IgD-negative memory B cell (primary cell): ENCODE measurements at regions not wholly inside any gene's neighbourhood (a gene's known extent, or its start where the extent isn't known, plus 50 kb on each side); places are given as distances from the start of the nearest gene placed in this dataset.
"Not testable (repeated sequence)": the region's sequence is repeated elsewhere in the genome, so short reads cannot be mapped to it uniquely, and the experiment has no call there.

Experiments used
- H3K27ac Mint-ChIP-seq, 3 donors: one replicate each; pipeline ENCODE4 v1.8.0; 2020 to 2022; ENCODE audit warnings: mild to moderate bottlenecking in 3 of 3, mixed read lengths in 3 of 3, moderate library complexity in 1 of 3
- H3K27me3 Mint-ChIP-seq: one replicate; pipeline ENCODE4 v1.8.0; 2021; ENCODE audit warnings: mixed read lengths
- H3K36me3 Mint-ChIP-seq: one replicate; pipeline ENCODE4 v1.8.0; 2020; ENCODE audit warnings: mild to moderate bottlenecking, mixed read lengths
- H3K4me1 Mint-ChIP-seq, 3 donors: one replicate each; pipeline ENCODE4 v1.8.0; 2020 to 2022; ENCODE audit warnings: mixed read lengths in 3 of 3, mild to moderate bottlenecking in 1 of 3
- H3K4me3 Mint-ChIP-seq, 4 donors: one replicate each; pipeline ENCODE4 v1.8.0; 2020 to 2022; ENCODE audit warnings: mild to moderate bottlenecking in 4 of 4, mixed read lengths in 4 of 4, moderate library complexity in 3 of 4
- H3K9me3 Mint-ChIP-seq, 3 donors: one replicate each; pipeline ENCODE4 v1.8.0; 2020 to 2021; ENCODE audit warnings: mixed read lengths in 3 of 3, mild to moderate bottlenecking in 1 of 3

GRCh38 chr5:156076912-156077311 is 250.1 kb upstream of the SGCD start:
- H3K27ac Mint-ChIP-seq = no peak overlapping the region
- peaks cover 2% of the 10 kb centered on the region for H3K36me3 Mint-ChIP-seq
- H3K4me1 Mint-ChIP-seq = no peaks in the 10 kb centered on the region
- no peaks in the 10 kb centered on the region for H3K27me3 Mint-ChIP-seq
- H3K9me3 Mint-ChIP-seq = peaks cover 3 to 12% (median 5%) of the 10 kb centered on the region in 3 donors
- no peak overlapping the region for H3K4me3 Mint-ChIP-seq

GRCh38 chr5:156087577-156088110 is 239.3 kb upstream of the SGCD start:
- peaks cover 3 to 12% (median 10%) of the 10 kb centered on the region in 3 donors for H3K9me3 Mint-ChIP-seq
- H3K27me3 Mint-ChIP-seq = no peaks in the 10 kb centered on the region
- H3K4me1 Mint-ChIP-seq = no peaks in the 10 kb centered on the region
- H3K27ac Mint-ChIP-seq = peak overlapping the region in 1 of 3 donors; percentile 27
- no peaks in the 10 kb centered on the region for H3K36me3 Mint-ChIP-seq
- no peak overlapping the region for H3K4me3 Mint-ChIP-seq

GRCh38 chr5:156089955-156090940 is 236.7 kb upstream of the SGCD start:
- H3K36me3 Mint-ChIP-seq, H3K4me1 Mint-ChIP-seq, H3K27me3 Mint-ChIP-seq, H3K4me3 Mint-ChIP-seq, H3K27ac Mint-ChIP-seq: not testable (repeated sequence)
- H3K9me3 Mint-ChIP-seq = peaks cover 5 to 16% (median 10%) of the 10 kb centered on the region in 3 donors

- peaks cover 5 to 12% (median 10%) of the 10 kb centered on the region in 3 donors for H3K9me3 Mint-ChIP-seq
- H3K36me3 Mint-ChIP-seq = no peaks in the 10 kb centered on the region
- H3K4me1 Mint-ChIP-seq = no peaks in the 10 kb centered on the region
- H3K4me3 Mint-ChIP-seq = no peak overlapping the region
- H3K27ac Mint-ChIP-seq = no peak overlapping the region
- no peaks in the 10 kb centered on the region for H3K27me3 Mint-ChIP-seq
These were observed 233.9 kb upstream of the SGCD start for GRCh38 chr5:156093024-156093423.

GRCh38 chr5:156094001-156094400 is 233.0 kb upstream of the SGCD start:
- no peaks in the 10 kb centered on the region for H3K4me1 Mint-ChIP-seq
- H3K27me3 Mint-ChIP-seq = no peaks in the 10 kb centered on the region
- H3K27ac Mint-ChIP-seq = no peak overlapping the region
- H3K9me3 Mint-ChIP-seq = peaks cover 5 to 10% (median 9%) of the 10 kb centered on the region in 3 donors
- H3K4me3 Mint-ChIP-seq = no peak overlapping the region
- H3K36me3 Mint-ChIP-seq = no peaks in the 10 kb centered on the region

- Mint-ChIP-seq H3K27me3 (no peaks in the 10 kb centered on the region), H3K27ac (no peak overlapping the region), H3K36me3 (no peaks in the 10 kb centered on the region), H3K4me1 (no peaks in the 10 kb centered on the region), H3K9me3 (peaks cover 2 to 4% (median 4%) of the 10 kb centered on the region in 3 donors), H3K4me3 (no peak overlapping the region)
These were observed 231.2 kb upstream of the SGCD start for GRCh38 chr5:156095709-156096241.

- Mint-ChIP-seq H3K4me1 (no peaks in the 10 kb centered on the region), H3K4me3 (no peak overlapping the region), H3K36me3 (no peaks in the 10 kb centered on the region), H3K9me3 (peaks cover 0 to 4% (median 2%) of the 10 kb centered on the region in 3 donors), H3K27ac (no peak overlapping the region), H3K27me3 (no peaks in the 10 kb centered on the region)
These were observed 230.7 kb upstream of the SGCD start for GRCh38 chr5:156096259-156096658.

- H3K36me3 Mint-ChIP-seq = no peaks in the 10 kb centered on the region
These were observed 223.6 kb upstream of the SGCD start for GRCh38 chr5:156103155-156103885.

GRCh38 chr5:156109317-156110023 is 217.5 kb upstream of the SGCD start:
- Mint-ChIP-seq H3K27ac (no peak overlapping the region), H3K4me1 (no peaks in the 10 kb centered on the region), H3K27me3 (no peaks in the 10 kb centered on the region), H3K9me3 (no peaks in the 10 kb centered on the region), H3K36me3 (no peaks in the 10 kb centered on the region), H3K4me3 (no peak overlapping the region)

More at GRCh38 chr5:156103155-156103885, 223.6 kb upstream of the SGCD start:
- Mint-ChIP-seq H3K9me3 (no peaks in the 10 kb centered on the region), H3K27ac (no peak overlapping the region), H3K4me1 (no peaks in the 10 kb centered on the region), H3K27me3 (no peaks in the 10 kb centered on the region), H3K4me3 (no peak overlapping the region)

GRCh38 chr5:156119692-156120091 is 207.3 kb upstream of the SGCD start:
- Mint-ChIP-seq H3K4me1 (no peaks in the 10 kb centered on the region), H3K9me3 (peaks cover 0 to 3% (median 0%) of the 10 kb centered on the region in 3 donors), H3K4me3 (no peak overlapping the region), H3K27ac (no peak overlapping the region), H3K36me3 (no peaks in the 10 kb centered on the region), H3K27me3 (peaks cover 7% of the 10 kb centered on the region)

GRCh38 chr5:156120777-156121176 is 206.2 kb upstream of the SGCD start:
- Mint-ChIP-seq H3K4me3 (no peak overlapping the region), H3K9me3 (peaks cover 0 to 3% (median 0%) of the 10 kb centered on the region in 3 donors), H3K36me3 (no peaks in the 10 kb centered on the region), H3K27me3 (peaks cover 7% of the 10 kb centered on the region), H3K27ac (no peak overlapping the region), H3K4me1 (no peaks in the 10 kb centered on the region)

- Mint-ChIP-seq H3K4me3 (no peak overlapping the region), H3K27me3 (peaks cover 7% of the 10 kb centered on the region), H3K36me3 (no peaks in the 10 kb centered on the region), H3K27ac (no peak overlapping the region), H3K4me1 (no peaks in the 10 kb centered on the region), H3K9me3 (peaks cover 0 to 3% (median 0%) of the 10 kb centered on the region in 3 donors)
These were observed 205.7 kb upstream of the SGCD start for GRCh38 chr5:156121234-156121633.

GRCh38 chr5:156121882-156122281 is 205.1 kb upstream of the SGCD start:
- H3K4me3 Mint-ChIP-seq = no peak overlapping the region
- H3K9me3 Mint-ChIP-seq = peaks cover 0 to 3% (median 0%) of the 10 kb centered on the region in 3 donors
- H3K4me1 Mint-ChIP-seq = no peaks in the 10 kb centered on the region
- no peak overlapping the region for H3K27ac Mint-ChIP-seq
- H3K27me3 Mint-ChIP-seq = peaks cover 7% of the 10 kb centered on the region
- no peaks in the 10 kb centered on the region for H3K36me3 Mint-ChIP-seq

- Mint-ChIP-seq H3K4me3 (no peak overlapping the region), H3K36me3 (no peaks in the 10 kb centered on the region), H3K9me3 (peaks cover 0 to 3% (median 0%) of the 10 kb centered on the region in 3 donors), H3K27me3 (peaks cover 5% of the 10 kb centered on the region), H3K27ac (no peak overlapping the region), H3K4me1 (no peaks in the 10 kb centered on the region)
These were observed 202.3 kb upstream of the SGCD start for GRCh38 chr5:156124708-156125107.
